Fibroblast of lung (primary cell): ENCODE measurements at regions not wholly inside any gene's neighbourhood (a gene's known extent, or its start where the extent isn't known, plus 50 kb on each side); places are given as distances from the start of the nearest gene placed in this dataset.

Experiments
- EZH2 ChIP-seq: IDR thresholded peaks from 2 replicates; pipeline ENCODE4 v1.5.1; 2012; ENCODE audit warnings: low read length, control low read depth, mild to moderate bottlenecking; ENCODE audit errors: missing control alignments
- TF ChIP-seq, protein P1 (sequence below), 2 donors: IDR thresholded peaks in 1 of 2; conservative IDR thresholded peaks in 1 of 2; 1 replicate in 1 of 2; 2 replicates in 1 of 2; pipeline ENCODE4 v1.5.1; 2011 to 2012; ENCODE audit warnings: low read length in 2 of 2, control low read depth in 1 of 2, inconsistent platforms in 1 of 2, low read depth in 1 of 2, mild to moderate bottlenecking in 1 of 2

GRCh38 chr9:26527931-26528330 is 364.7 kb downstream of the CAAP1 start:
- TF ChIP-seq, protein P1, sequence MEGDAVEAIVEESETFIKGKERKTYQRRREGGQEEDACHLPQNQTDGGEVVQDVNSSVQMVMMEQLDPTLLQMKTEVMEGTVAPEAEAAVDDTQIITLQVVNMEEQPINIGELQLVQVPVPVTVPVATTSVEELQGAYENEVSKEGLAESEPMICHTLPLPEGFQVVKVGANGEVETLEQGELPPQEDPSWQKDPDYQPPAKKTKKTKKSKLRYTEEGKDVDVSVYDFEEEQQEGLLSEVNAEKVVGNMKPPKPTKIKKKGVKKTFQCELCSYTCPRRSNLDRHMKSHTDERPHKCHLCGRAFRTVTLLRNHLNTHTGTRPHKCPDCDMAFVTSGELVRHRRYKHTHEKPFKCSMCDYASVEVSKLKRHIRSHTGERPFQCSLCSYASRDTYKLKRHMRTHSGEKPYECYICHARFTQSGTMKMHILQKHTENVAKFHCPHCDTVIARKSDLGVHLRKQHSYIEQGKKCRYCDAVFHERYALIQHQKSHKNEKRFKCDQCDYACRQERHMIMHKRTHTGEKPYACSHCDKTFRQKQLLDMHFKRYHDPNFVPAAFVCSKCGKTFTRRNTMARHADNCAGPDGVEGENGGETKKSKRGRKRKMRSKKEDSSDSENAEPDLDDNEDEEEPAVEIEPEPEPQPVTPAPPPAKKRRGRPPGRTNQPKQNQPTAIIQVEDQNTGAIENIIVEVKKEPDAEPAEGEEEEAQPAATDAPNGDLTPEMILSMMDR (conservative IDR thresholded peaks at IDR 0.05 in 1 of 2, IDR thresholded peaks at IDR 0.05 in 1 of 2; ENCODE audit: low read depth in 1 of 2, low read length in 2 of 2), result no peak
- no peak for TF ChIP-seq EZH2
